ENCODE measurements at regions not wholly inside any gene's neighbourhood (a gene's known extent, or its start where the extent isn't known, plus 50 kb on each side); places are given as distances from the start of the nearest gene placed in this dataset.

DNA sequence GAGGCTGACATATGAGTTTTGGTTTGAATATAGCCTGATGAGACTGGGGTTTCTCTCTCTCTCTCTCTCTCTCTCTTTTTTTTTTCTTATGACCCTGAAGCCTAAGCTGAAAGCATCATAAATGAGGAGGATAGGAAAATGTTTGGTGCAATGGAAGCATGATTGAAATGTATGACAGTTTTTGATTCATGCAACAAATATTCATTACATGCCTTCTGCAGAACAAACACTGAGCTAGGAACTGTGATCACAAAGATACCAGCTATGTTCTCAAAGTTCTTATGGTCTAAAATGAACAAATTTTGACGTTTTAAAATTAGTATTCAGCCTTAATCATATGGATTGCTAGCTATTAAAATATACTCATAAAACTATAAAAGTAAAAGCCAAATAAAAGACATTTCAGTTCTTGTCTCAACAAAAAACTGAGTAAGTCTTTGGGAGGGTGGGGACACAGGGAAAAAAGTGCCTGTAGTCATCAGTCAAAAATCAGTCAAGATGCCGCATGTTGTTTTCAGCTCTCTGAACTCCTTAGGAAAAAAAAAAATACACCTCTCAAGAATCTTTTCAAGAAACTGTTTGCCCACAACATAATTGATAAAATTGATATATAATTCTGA is 57.2 kb downstream of the NKX6-1 start:
- no peak for DNase-seq

DNA sequence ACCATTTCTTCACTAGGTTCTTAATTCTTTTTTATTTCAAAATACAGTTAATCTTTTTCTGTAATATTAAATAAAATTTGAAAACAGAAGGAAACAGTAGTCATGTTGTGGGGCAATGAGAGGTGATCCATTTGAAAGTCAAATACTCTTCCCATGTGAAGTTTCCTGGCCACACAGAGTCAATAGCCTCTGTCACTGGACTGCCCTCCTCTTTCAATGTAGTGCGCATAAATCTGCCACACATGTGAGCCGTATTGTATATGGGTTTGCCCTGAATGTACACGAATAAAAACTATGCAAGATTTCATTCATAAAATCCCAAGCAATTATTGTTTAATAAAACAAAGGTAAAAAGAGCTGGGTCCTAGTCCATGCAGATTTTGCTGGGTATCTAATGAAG is 59.1 kb downstream of the NKX6-1 start:
- TF ChIP-seq POLR2A (IDR thresholded peaks at IDR 0.05; ENCODE audit: low read length) (no peak), GATA1 (IDR thresholded peaks at IDR 0.05; ENCODE audit: low read depth, low read length) (no peak)
- no peak for DNase-seq

More for the DNA sequence above, 57.2 kb downstream of the NKX6-1 start:
- TF ChIP-seq POLR2A (IDR thresholded peaks at IDR 0.05; ENCODE audit: low read length) (no peak), GATA1 (IDR thresholded peaks at IDR 0.05; ENCODE audit: low read depth, low read length) (no peak)

DNA sequence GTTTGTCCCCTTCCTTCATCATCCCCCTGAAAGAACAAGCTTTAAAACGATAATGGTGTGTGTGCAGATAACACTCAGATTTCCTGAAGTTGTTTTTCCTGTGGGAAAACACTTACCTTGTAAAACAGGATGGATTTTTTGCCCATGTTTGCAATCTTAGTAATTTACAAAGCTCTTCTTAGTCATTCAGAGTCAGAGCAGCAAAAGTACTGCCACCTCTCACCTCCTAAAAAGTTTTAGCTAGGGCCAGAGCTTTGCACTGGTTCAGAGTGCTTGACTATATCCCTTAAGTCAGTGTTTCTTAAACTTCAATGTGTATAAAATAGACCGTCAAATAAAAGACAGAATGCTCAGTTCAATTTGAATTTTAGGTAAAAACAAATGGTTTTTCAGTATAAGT is 62.3 kb downstream of the NKX6-1 start:
- TF ChIP-seq GATA1 (IDR thresholded peaks at IDR 0.05; ENCODE audit: low read depth, low read length) (no peak), POLR2A (IDR thresholded peaks at IDR 0.05; ENCODE audit: low read length) (no peak)

DNA sequence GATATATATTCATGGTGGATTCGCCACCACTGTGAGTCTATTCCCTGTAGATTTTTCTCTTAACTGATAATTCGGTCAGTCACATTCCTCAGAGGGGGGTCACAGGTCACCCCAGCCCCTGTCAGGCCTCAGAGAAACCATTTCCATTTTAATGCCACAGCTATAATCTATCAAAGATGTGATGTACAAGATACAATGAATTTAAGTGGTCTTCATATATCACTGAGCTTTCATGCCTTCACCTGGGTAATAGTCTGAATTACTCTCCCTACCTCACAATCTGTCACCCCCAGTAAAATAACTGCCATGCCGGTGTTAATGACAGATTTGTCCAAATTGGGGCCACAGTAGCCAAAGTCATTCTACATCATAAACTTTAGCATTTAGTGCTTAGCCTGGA is 64.7 kb downstream of the NKX6-1 start:
- no peak for TF ChIP-seq GATA1 (IDR thresholded peaks at IDR 0.05; ENCODE audit: low read depth, low read length)
- no peak for TF ChIP-seq POLR2A (IDR thresholded peaks at IDR 0.05; ENCODE audit: low read length)
- DNase-seq: no peak

More for the DNA sequence above, 62.3 kb downstream of the NKX6-1 start:
- no peak for DNase-seq

DNA sequence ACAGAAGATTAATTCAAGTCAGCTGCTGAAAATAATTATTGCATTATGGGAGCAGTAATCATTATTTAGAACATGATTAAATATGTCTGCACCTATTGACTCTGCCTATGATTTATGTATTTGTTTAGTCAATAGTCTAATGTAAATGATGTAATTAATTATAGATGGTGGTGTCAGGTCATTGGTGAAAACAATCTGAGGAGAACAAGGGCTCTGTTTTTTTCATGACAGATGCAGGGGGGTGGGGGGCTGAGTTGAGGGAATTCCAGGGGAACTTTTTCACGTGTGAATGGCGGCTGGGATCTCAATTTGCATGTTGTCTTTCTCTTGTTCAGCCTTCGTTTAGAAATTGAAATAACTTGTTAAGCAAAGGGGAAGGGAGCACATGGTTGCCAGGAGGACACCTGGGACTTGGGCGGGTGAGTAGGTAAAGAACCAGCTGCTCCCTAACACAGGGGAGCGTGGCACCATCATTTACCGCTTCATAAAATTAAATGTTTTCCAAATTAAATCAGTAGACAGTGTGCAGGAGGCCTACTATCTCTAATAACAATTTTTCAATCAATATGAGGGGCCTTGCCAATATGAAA is 65.4 kb downstream of the NKX6-1 start:
- DNase-seq: no peak
- no peak for TF ChIP-seq GATA1 (IDR thresholded peaks at IDR 0.05; ENCODE audit: low read depth, low read length)
- TF ChIP-seq POLR2A (IDR thresholded peaks at IDR 0.05; ENCODE audit: low read length): no peak

DNA sequence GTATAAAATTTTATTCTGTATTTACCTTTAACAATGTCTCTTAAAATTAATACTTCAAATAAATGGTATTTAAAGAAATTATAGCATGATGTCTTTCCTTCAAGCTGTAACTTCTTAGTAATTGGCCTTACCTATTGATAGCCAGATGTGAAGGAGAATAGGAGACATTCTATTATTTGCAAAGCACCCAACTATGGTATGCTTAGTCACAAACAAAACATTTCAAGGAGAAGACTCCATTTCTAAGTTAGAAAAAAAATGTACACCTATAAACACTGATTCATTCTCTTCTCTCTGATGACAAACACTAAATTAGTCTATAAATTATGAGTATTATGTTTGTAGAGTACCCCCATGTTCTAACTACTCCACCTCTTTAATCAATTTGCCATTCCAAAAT is 66.4 kb downstream of the NKX6-1 start:
- no peak for TF ChIP-seq GATA1 (IDR thresholded peaks at IDR 0.05; ENCODE audit: low read depth, low read length)
- TF ChIP-seq POLR2A (IDR thresholded peaks at IDR 0.05; ENCODE audit: low read length): no peak
- no peak for DNase-seq

DNA sequence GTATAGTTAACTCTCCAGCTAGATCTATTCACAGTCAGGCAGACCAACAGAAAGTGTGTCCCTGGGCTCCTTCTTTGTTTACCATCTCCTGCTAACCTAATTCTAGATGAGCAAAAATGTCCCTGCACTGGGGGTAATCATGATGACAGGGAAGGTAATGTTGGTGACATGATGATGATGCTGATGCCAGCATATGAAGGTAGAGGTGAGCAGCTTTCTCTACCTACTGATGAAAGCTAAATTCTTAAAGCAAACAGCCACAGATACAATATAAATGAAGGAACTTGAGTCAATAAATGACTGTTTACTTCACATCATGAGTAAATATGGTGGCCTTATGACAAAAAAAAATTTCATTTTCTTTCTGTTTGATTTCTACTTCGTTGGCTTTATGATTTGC is 78.5 kb downstream of the NKX6-1 start:
- no peak for DNase-seq
- TF ChIP-seq GATA1 (IDR thresholded peaks at IDR 0.05; ENCODE audit: low read depth, low read length): no peak

DNA sequence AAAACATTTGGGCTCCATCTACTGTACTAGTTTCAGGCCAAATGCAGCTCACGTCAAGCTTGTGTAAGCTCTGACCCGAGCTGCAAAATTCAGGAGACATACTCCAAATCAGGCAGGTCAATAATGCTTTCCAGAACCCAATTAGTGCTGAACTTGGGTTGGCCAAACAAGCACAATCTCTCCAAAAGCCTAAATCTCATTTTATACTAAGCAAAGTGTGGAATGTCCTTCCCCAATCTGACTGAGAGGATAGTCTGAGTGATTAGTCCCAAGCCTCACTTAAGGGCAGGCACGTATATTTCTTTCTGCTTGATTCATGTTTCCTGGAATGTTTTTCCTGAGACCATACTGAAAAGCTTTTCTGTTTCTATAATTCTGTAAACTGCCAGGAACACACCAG is 79.9 kb downstream of the NKX6-1 start:
- no peak for TF ChIP-seq POLR2A (IDR thresholded peaks at IDR 0.05; ENCODE audit: low read length)

DNA sequence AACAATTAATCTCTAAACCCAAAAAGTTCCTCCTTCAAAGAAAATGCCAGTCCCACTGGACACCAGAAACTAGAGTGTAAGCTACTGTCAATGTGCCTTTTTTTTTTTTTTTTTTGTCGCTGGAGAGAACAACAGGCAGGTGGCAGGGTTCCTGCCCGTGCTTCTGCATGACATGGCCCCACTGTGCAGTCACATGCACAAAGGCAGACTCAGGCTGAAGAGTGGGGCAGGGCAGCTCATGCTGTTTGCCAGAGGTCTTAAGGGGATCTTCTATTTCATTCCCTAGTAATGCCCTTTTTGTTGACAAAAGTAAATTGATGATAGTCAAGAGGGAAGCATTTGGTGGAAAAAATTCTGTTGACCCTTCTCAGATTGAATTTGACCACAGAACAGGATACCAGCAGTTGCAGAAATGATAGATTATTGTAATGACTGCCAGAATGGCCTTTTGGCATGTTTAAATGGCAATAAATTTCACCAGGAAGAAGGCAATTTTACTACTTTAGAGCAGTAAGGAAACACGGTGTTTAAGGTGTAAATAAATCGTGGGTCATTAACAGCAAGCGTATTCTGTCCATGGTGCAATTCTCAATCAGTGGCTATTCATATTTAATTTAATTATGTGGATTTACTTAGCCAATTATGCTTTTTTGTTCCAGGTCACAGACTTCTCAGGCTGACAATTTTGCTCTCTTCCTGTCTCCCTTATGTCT is 80.9 kb downstream of the NKX6-1 start:
- TF ChIP-seq GATA1 (IDR thresholded peaks at IDR 0.05; ENCODE audit: low read depth, low read length): no peak
- TF ChIP-seq POLR2A (IDR thresholded peaks at IDR 0.05; ENCODE audit: low read length): no peak
- DNase-seq: no peak

More for the DNA sequence above, 79.9 kb downstream of the NKX6-1 start:
- no peak for DNase-seq

DNA sequence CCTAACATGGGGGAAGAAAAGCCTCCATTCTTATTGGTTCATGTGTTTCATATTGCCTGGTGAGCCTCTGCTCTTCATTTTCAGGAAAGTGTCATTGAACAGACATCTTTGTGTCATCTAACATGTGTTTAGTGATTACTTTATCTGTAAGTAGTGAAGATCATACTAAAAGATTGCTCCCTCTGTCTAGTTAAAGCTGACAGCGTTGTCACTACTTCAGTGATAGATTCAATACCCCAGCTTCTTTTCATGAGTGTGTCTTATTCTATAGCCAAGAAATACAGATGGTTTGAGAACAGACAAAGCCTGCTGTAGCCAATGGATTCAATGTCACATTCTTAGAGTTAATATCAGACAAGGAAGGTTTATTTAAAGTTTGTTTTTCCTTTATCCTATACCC is 85.1 kb downstream of the NKX6-1 start:
- no peak for DNase-seq
- no peak for TF ChIP-seq GATA1 (IDR thresholded peaks at IDR 0.05; ENCODE audit: low read depth, low read length)
- no peak for TF ChIP-seq POLR2A (IDR thresholded peaks at IDR 0.05; ENCODE audit: low read length)

DNA sequence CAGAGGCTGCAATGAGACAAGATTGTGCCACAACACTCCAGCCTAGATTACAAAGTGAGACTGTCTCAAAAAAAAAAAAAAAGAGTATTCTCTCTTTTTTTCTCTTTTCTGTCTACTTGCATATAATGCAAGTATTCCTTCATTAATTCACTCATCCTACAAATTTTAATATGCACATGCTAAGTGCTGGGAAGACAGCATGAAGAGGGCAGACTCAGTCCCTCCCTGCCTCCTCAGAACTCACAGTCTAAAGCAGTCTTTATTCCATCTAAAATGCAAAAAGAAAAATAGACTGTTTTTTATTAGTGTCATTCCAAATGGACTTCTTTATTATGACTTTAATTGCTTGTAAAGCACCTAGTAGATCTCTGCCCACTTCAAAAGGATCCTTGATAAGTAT is 85.6 kb downstream of the NKX6-1 start:
- no peak for DNase-seq
- TF ChIP-seq GATA1 (IDR thresholded peaks at IDR 0.05; ENCODE audit: low read depth, low read length): no peak
- no peak for TF ChIP-seq POLR2A (IDR thresholded peaks at IDR 0.05; ENCODE audit: low read length)

DNA sequence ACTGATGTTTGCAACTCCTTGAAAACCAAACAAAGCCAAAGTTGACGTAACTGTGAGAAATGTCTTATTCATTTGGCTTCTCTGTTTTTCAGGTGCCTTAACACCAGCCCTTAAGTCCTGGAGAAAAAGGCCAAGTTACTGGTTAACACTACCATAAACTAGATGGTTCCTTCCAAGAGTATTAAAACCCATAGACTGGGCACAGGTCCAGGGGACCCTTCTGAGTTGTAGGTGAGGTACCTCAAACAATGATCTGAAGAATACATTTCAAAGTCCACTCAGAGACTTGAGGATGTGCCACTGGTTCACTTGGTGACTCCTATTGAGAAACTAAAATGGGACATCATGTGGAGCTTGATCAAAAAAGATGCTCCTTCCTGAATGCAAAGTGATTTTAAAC is 87.0 kb downstream of the NKX6-1 start:
- TF ChIP-seq GATA1 (IDR thresholded peaks at IDR 0.05; ENCODE audit: low read depth, low read length): no peak
- TF ChIP-seq POLR2A (IDR thresholded peaks at IDR 0.05; ENCODE audit: low read length): no peak

DNA sequence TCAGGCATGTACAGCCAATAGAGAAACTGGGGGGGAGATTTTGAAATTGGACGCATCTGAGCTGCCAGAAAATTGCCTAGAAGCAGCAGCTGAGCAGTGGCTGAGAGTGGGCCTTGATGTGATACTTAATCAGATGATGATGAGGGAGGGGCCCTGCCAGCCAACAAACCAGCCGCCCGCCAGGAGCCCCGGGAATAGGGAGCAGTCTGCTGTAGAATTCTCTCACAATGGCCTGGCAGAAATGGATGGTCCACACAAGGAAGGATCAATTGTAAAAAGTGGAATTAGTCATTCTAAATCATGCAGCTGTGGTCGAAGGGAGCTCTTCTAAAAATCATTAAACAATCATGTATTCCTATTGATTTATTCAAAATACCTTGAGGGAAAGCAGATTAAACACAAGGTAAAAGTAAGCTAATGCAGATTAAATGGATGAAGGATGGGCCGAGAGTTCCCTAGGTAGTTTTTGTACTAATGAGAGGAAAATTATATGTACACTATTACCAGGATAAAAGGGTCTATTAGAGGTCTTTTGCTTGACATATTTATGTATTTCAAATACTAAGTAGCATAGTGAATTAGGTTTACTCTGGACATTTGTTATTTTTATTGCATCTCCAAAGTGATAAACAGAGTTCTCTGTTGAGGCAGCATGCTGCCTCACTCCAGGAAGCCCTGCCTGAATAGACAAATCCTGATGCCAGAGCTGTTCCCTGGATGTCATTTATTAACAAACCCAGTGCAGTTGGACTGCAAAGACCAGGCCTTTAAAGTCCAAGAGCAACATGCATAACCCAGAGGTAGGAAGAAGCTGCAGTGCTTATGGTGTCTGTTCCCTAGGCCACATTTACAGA is 91.3 kb downstream of the NKX6-1 start:
- DNase-seq: no peak
- TF ChIP-seq GATA1 (IDR thresholded peaks at IDR 0.05; ENCODE audit: low read depth, low read length): no peak
- TF ChIP-seq POLR2A (IDR thresholded peaks at IDR 0.05; ENCODE audit: low read length): no peak

More for the DNA sequence above, 87.0 kb downstream of the NKX6-1 start:
- DNase-seq: no peak

DNA sequence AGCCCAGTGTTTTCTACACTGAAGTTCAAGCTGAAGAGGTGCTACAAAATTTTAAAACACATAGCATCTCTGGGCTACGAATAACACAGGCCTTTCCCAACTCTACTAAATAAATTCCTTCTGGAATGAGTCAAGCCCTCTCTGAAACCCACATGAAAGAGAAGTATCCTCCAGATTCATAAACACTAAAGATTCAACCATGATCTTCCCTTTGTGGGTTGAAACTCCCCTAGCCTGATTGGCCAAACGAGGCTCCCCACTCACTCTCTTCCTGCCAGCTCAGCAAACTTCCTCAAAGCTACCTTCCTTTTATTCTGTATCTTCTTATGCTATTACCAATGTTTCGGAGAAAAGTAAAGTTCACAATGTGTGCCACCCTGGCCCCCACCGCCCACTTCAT is 95.4 kb downstream of the NKX6-1 start:
- no peak for DNase-seq
- TF ChIP-seq GATA1 (IDR thresholded peaks at IDR 0.05; ENCODE audit: low read depth, low read length): no peak
- no peak for TF ChIP-seq POLR2A (IDR thresholded peaks at IDR 0.05; ENCODE audit: low read length)
